WTC11 (cell line): ENCODE measurements at regions not wholly inside any gene's neighbourhood (a gene's known extent, or its start where the extent isn't known, plus 50 kb on each side); places are given as distances from the start of the nearest gene placed in this dataset.

ENCODE experiments used
- ATAC-seq: fragments of 200-7000 bp; cut with Tn5 transposase; 2 replicates; pipeline ENCODE4 v1.10.0; 2021; ENCODE audit warnings: mild to moderate bottlenecking, moderate library complexity
- CTCF ChIA-PET: fragments of 300-600 bp; sonication (Branson Sonifier 250); formaldehyde crosslinking; loops from one replicate; lab custom pipeline; 2021; ENCODE audit warnings: antibody characterized with exemption; lab: Charles Lee
- POLR2A ChIA-PET: fragments of 350-600 bp; sonication (Branson Sonifier 250); formaldehyde crosslinking; loops from one replicate; lab custom pipeline; 2021; ENCODE audit warnings: antibody characterized with exemption; lab: Charles Lee
- DNase-seq: peaks from one replicate; pipeline ENCODE4 v3.0.0; 2021; ENCODE audit warnings: low spot score
- H3K27ac Mint-ChIP-seq: 2 replicates; pipeline ENCODE4 v1.8.0; 2021; ENCODE audit warnings: mixed read lengths
- H3K27me3 Mint-ChIP-seq: 2 replicates; pipeline ENCODE4 v1.8.0; 2021; ENCODE audit warnings: low read depth, mild to moderate bottlenecking, moderate library complexity, mixed read lengths
- H3K36me3 Mint-ChIP-seq: 2 replicates; pipeline ENCODE4 v1.8.0; 2021; ENCODE audit warnings: mixed read lengths
- H3K4me1 Mint-ChIP-seq: 2 replicates; pipeline ENCODE4 v1.8.0; 2022; ENCODE audit warnings: mixed read lengths
- H3K4me3 Mint-ChIP-seq: 2 replicates; pipeline ENCODE4 v1.8.0; 2021; ENCODE audit warnings: mild to moderate bottlenecking, moderate library complexity, mixed read lengths
- H3K9me3 Mint-ChIP-seq: 2 replicates; pipeline ENCODE4 v1.8.0; 2021; ENCODE audit warnings: mixed read lengths
- CREM ChIP-seq: sonication (generic); formaldehyde crosslinking; IDR thresholded peaks from 2 replicates; pipeline ENCODE4 v1.8.1; 2022; ENCODE audit warnings: mild to moderate bottlenecking, missing genetic modification reagents, moderate library complexity
- FOXK1 ChIP-seq: sonication (generic); formaldehyde crosslinking; IDR thresholded peaks from 2 replicates; pipeline ENCODE4 v1.8.0; 2022; ENCODE audit warnings: mild to moderate bottlenecking, moderate library complexity, missing genetic modification reagents
- GTF2I ChIP-seq: fragments of 250-450 bp; sonication (Bioruptor Pico); conservative IDR thresholded peaks from 2 replicates; pipeline ENCODE4 v1.4.0; 2021; ENCODE audit warnings: mild to moderate bottlenecking
- HMGA2 ChIP-seq: fragments of 250-450 bp; sonication (Bioruptor Pico); IDR thresholded peaks from 2 replicates; pipeline ENCODE4 v1.4.0; 2021; ENCODE audit warnings: mild to moderate bottlenecking, moderate library complexity
- MLX ChIP-seq: sonication (generic); formaldehyde crosslinking; IDR thresholded peaks from 2 replicates; pipeline ENCODE4 v1.8.1; 2023; ENCODE audit warnings: mild to moderate bottlenecking, missing genetic modification reagents, moderate library complexity
- NR3C1 ChIP-seq: sonication (generic); formaldehyde crosslinking; conservative IDR thresholded peaks from 2 replicates; pipeline ENCODE4 v1.8.1; 2023; ENCODE audit warnings: low read depth, mild to moderate bottlenecking, missing genetic modification reagents
- PRDM15 ChIP-seq: sonication (generic); formaldehyde crosslinking; IDR thresholded peaks from 2 replicates; pipeline ENCODE4 v1.8.0; 2022; ENCODE audit warnings: missing genetic modification reagents
- RELA ChIP-seq: sonication (generic); formaldehyde crosslinking; IDR thresholded peaks from 2 replicates; pipeline ENCODE4 v1.8.1; 2022; ENCODE audit warnings: missing genetic modification reagents, mild to moderate bottlenecking, borderline replicate concordance
- RORB ChIP-seq: fragments of 250-450 bp; sonication (Bioruptor Pico); IDR thresholded peaks from 2 replicates; pipeline ENCODE4 v1.9.0; 2021; ENCODE audit warnings: mild to moderate bottlenecking
- SMAD4 ChIP-seq: sonication (generic); formaldehyde crosslinking; IDR thresholded peaks from 2 replicates; pipeline ENCODE4 v1.8.0; 2022; ENCODE audit warnings: mild to moderate bottlenecking, missing genetic modification reagents
- TP53 ChIP-seq: sonication (generic); formaldehyde crosslinking; IDR thresholded peaks from 2 replicates; pipeline ENCODE4 v1.8.1; 2023; ENCODE audit warnings: mild to moderate bottlenecking, missing genetic modification reagents
- USF1 ChIP-seq: sonication (generic); formaldehyde crosslinking; IDR thresholded peaks from 2 replicates; pipeline ENCODE4 v1.8.0; 2022; ENCODE audit warnings: mild to moderate bottlenecking, missing genetic modification reagents
- ZNF138 ChIP-seq: sonication (generic); formaldehyde crosslinking; conservative IDR thresholded peaks from 2 replicates; pipeline ENCODE4 v1.8.1; 2022; ENCODE audit warnings: mild to moderate bottlenecking, moderate library complexity, missing genetic modification reagents
- ZNF416 ChIP-seq: fragments of 250-450 bp; sonication (Bioruptor Pico); IDR thresholded peaks from 2 replicates; pipeline ENCODE4 v1.9.0; 2021; ENCODE audit warnings: mild to moderate bottlenecking, inconsistent platforms
- ZNF532 ChIP-seq: fragments of 250-450 bp; sonication (Bioruptor Pico); IDR thresholded peaks from 2 replicates; pipeline ENCODE4 v1.9.0; 2021; ENCODE audit warnings: mild to moderate bottlenecking, borderline replicate concordance
- TF ChIP-seq, protein P1 (sequence below): sonication (generic); formaldehyde crosslinking; IDR thresholded peaks from 2 replicates; pipeline ENCODE4 v1.8.1; 2022; ENCODE audit warnings: low read depth, mild to moderate bottlenecking, moderate library complexity, missing genetic modification reagents, borderline replicate concordance
- TF ChIP-seq, protein P2 (sequence below): fragments of 250-450 bp; sonication (Bioruptor Pico); IDR thresholded peaks from 2 replicates; pipeline ENCODE4 v1.9.0; 2021; ENCODE audit warnings: mild to moderate bottlenecking
- TF ChIP-seq, protein P3 (sequence below): fragments of 250-450 bp; sonication (Bioruptor Pico); IDR thresholded peaks from 2 replicates; pipeline ENCODE4 v1.9.0; 2021; ENCODE audit warnings: moderate library complexity, mild to moderate bottlenecking, inconsistent platforms, borderline replicate concordance
- TF ChIP-seq, protein P4 (sequence below): sonication (generic); formaldehyde crosslinking; IDR thresholded peaks from 2 replicates; pipeline ENCODE4 v1.8.1; 2022; ENCODE audit warnings: missing genetic modification reagents, borderline replicate concordance

DNA sequence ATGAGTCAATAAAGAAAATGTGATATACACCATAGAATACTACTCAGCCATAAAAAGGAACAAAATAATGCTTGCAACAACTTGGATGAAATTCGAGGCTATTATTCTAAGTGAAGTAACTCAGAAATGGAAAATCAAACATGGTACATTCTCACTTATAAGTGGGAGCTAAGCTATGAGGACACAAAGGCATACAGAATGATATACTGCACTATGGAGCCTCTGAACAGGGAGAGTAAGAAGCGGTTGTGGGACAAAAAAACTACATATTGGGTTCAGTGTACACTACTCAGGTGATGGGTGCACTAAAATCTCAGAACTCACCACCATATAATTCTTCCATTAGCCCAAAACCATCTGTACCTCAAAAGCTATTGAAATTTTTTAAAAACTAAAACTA, 68.8 kb upstream of the AKAP13 start:
- Mint-ChIP-seq H3K4me3 (no peak overlapping the region), H3K27me3 (0 out of 2 replicates have a peak, but pooled peaks cover 2% of the 10 kb centered on the region), H3K4me1 (peaks cover 11% of the 10 kb centered on the region), H3K27ac (no peak overlapping the region), H3K36me3 (no peaks in the 10 kb centered on the region), H3K9me3 (0 out of 2 replicates have a peak, but pooled peaks cover 5% of the 10 kb centered on the region)
- DNase-seq (no peak), ATAC-seq (no peak)
- ChIA-PET POLR2A (no interaction called here), CTCF (interaction anchor here (1.7 to 2.0 kb wide), 2 partner anchors 15 to 19 kb away, joined by 8 to 13 read pairs; no protein-coding TSS in a partner anchor)
- no peak for TF ChIP-seq ZNF138 (CRISPR knock-in tag)
- TF ChIP-seq NR3C1 (CRISPR knock-in tag), result no peak
- TF ChIP-seq PRDM15 (CRISPR knock-in tag), result no peak
- no peak for TF ChIP-seq HMGA2
- TF ChIP-seq ZNF416 (CRISPR knock-in tag), result no peak
- TF ChIP-seq, protein P1, sequence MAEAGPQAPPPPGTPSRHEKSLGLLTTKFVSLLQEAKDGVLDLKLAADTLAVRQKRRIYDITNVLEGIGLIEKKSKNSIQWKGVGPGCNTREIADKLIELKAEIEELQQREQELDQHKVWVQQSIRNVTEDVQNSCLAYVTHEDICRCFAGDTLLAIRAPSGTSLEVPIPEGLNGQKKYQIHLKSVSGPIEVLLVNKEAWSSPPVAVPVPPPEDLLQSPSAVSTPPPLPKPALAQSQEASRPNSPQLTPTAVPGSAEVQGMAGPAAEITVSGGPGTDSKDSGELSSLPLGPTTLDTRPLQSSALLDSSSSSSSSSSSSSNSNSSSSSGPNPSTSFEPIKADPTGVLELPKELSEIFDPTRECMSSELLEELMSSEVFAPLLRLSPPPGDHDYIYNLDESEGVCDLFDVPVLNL (CRISPR knock-in tag), result no peak
- TF ChIP-seq, protein P2, sequence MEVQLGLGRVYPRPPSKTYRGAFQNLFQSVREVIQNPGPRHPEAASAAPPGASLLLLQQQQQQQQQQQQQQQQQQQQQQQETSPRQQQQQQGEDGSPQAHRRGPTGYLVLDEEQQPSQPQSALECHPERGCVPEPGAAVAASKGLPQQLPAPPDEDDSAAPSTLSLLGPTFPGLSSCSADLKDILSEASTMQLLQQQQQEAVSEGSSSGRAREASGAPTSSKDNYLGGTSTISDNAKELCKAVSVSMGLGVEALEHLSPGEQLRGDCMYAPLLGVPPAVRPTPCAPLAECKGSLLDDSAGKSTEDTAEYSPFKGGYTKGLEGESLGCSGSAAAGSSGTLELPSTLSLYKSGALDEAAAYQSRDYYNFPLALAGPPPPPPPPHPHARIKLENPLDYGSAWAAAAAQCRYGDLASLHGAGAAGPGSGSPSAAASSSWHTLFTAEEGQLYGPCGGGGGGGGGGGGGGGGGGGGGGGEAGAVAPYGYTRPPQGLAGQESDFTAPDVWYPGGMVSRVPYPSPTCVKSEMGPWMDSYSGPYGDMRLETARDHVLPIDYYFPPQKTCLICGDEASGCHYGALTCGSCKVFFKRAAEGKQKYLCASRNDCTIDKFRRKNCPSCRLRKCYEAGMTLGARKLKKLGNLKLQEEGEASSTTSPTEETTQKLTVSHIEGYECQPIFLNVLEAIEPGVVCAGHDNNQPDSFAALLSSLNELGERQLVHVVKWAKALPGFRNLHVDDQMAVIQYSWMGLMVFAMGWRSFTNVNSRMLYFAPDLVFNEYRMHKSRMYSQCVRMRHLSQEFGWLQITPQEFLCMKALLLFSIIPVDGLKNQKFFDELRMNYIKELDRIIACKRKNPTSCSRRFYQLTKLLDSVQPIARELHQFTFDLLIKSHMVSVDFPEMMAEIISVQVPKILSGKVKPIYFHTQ (CRISPR knock-in tag), result no peak
- TF ChIP-seq, protein P3, sequence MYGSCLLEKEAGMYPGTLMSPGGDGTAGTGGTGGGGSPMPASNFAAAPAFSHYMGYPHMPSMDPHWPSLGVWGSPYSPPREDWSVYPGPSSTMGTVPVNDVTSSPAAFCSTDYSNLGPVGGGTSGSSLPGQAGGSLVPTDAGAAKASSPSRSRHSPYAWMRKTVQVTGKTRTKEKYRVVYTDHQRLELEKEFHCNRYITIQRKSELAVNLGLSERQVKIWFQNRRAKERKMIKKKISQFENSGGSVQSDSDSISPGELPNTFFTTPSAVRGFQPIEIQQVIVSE (CRISPR knock-in tag), result no peak
- no peak for TF ChIP-seq CREM (CRISPR knock-in tag)
- TF ChIP-seq, protein P4, sequence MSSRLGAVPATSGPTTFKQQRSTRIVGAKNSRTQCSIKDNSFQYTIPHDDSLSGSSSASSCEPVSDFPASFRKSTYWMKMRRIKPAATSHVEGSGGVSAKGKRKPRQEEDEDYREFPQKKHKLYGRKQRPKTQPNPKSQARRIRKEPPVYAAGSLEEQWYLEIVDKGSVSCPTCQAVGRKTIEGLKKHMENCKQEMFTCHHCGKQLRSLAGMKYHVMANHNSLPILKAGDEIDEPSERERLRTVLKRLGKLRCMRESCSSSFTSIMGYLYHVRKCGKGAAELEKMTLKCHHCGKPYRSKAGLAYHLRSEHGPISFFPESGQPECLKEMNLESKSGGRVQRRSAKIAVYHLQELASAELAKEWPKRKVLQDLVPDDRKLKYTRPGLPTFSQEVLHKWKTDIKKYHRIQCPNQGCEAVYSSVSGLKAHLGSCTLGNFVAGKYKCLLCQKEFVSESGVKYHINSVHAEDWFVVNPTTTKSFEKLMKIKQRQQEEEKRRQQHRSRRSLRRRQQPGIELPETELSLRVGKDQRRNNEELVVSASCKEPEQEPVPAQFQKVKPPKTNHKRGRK, result no peak
- no peak for TF ChIP-seq GTF2I
- TF ChIP-seq RORB (CRISPR knock-in tag), result no peak
- TF ChIP-seq MLX (CRISPR knock-in tag), result no peak
- TF ChIP-seq TP53 (CRISPR knock-in tag), result no peak
- no peak for TF ChIP-seq ZNF532 (CRISPR knock-in tag)
- no peak for TF ChIP-seq FOXK1 (CRISPR knock-in tag)
- TF ChIP-seq RELA (CRISPR knock-in tag), result no peak
- no peak for TF ChIP-seq USF1 (CRISPR knock-in tag)
- TF ChIP-seq SMAD4 (CRISPR knock-in tag), result no peak
